GM03348 (cell line): ENCODE measurements at regions not wholly inside any gene's neighbourhood (a gene's known extent, or its start where the extent isn't known, plus 50 kb on each side); places are given as distances from the start of the nearest gene placed in this dataset.

ENCODE experiments used
- DNase-seq: peaks from one replicate; pipeline ENCODE4 v3.0.0; 2012; ENCODE audit warnings: low spot score

DNA sequence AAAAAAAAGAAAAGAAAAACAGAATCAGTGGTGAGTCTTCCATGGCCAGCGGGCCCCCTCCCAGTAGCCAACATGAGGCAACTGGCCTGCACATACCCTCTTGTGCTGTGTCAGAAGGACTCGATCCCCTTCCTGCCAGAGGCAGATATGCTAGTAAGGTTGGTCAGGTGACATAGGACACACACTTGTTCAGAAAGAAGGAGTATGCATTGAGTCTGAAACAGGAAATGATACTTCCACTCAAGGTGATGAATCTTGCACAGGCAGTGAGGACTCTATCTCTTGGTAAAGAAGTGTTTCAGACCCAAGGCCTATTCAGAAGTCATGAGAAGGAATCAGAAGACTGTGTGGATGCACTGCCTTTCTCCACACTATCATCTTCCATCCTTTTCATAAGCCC is 269.7 kb upstream of the FAR2 start:
- no peak for DNase-seq

DNA sequence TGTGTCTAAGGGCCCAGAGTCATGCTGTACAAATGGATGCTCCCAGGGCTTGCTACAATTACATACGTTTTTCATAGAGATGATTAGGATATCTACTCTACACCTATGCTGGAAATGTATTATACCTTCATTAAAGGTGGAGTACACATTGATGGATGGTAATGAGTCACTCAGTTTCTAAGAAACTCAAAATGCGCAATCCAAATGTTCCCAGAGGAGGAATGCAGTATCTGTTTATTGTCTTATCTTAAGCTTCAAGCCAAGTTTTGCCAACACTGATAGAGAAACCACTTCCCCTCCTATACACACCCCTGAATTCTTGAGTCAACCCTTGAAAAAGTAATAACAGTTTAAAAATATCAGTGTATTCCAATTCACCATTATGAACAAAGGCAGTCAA is 266.6 kb upstream of the FAR2 start:
- no peak for DNase-seq

DNA sequence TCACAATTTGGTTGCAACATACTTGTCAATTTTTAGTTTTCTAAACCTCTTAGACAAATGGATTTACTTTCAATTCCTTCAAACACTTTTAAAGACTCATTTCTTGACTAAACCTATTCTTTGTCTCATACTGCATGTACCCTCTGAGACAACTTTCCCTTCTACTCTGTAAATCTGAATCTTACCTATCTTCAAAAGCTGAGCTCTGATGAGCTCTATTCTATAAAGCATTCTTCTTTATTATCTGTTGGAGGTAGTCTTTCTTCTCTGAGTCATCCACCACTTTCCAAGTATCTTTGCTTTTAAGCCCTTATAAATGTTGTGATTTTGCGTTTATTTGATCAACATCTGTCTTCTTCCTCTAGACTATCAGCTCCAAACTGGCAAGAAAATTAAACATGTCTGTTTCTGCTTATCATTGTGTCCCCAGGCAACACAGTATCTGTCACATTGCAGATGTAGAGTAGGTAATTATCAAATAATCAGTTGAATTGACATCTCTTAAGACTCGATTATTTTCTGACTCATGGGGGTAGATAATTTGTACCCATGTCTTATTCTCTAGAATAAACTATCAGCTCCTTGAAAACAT is 265.6 kb upstream of the FAR2 start:
- no peak for DNase-seq

DNA sequence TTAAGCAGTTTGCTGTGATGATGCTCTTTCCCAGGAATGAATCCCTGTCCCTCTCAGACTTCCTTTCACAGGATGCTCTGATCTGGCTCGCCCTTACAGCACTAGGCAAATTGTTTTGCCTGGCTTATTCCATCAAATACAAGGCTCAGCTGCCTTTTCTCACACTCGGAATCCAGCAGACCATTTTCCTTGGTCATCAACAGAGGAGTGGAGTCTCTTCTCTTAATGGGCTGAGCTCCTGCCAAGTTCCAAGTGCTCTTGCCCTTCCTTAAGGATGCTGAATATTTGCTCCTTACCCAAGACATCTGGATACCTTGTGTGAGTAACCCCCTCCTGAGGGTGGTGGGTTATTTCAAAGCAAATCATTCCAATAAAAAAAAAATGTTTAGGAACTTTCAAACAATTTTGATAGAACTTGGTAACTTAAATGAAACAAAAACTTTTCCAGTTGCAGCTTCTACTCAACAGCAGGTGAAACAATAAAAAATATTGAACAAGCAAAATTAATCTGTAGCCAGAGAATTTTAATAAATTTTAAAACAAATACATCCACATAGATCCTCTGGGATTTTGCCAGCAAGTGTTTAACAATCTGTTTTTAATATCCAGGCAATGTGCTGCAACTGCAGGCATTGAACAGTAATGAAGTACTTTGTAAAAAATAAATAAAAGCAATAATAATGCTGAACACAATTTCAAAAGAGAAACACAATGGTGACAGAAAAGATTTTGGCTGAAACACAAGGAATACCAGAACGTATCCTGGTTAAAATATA is 264.0 kb upstream of the FAR2 start:
- no peak for DNase-seq

DNA sequence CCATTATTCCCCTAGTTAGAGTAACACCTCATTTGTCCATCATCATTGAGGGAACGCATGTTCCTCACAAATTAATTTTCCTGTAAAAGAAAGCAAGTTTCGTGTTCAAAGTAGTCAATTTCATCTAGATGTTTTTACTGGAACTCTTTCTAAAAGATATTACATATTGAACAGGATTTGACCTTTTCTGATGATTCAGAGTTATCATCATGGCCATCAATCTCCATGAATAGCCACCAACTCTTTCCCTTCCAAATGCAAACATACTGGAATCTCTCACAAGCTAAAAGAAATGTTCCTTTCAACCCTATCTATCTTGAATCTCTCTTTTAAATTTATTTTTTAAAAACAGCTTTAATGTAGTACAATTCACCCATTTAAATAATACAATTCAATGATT is 263.1 kb upstream of the FAR2 start:
- DNase-seq = no peak

DNA sequence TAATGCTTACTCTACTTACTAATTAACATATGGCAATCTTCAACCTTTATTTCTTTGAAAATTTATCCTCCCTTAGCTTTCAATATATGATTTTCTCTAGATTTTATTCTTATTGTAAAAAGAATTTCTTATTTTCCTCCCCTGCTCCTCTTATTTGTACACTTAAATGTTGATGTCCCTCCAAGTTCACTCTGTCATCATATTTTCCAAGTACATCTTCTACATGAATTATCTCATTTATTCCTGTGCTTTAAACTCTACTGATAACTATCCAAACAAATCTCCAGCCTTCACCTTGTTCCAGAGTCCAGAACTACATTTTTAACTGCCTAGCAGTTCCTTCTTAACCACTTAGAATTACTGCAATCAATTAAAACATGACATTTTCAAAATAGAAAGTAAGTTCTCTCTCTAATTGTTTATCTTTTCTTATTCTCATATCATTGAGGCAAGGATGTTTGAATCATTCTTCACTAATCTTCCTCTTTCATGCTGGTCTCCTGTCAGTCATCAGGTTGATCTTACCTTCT is 261.6 kb upstream of the FAR2 start:
- DNase-seq = no peak

DNA sequence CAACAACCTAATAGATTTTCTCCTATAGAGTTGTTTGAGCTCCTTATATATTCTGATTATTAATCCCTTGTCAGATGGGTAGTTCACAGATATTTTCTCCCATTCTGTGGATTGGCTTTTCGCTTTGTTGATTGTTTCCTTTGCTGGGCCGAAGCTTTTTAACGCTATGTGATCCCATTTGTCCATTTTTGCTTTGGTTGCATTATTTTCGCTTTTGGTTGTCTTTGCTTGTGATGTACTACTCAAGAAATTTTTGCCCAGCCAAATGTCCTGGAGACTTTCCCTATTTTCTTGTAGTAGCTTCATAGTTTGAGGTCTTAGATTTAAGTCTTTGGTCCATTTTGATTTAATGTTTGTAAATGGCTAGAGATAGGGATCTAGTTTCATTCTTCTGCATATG is 258.4 kb upstream of the FAR2 start:
- no peak for DNase-seq

DNA sequence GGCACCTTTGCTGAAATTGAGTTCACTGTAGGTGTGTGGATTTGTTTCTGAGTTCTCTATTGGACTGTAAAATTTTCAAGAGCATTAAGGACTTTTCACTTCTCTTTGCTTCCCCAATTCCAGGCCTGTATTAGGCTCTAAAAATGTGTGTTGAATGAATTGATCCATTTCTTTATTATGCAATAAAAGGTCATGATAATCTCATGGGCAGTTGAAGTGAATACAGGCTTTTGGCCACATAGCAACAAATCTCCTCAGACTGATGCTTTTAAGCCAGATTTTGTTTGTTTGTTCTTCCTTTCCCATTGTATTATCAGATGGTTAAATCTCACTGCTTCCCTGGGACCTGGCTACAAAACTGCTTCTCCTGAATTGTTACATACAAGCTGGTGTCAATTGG is 258.0 kb upstream of the FAR2 start:
- no peak for DNase-seq

DNA sequence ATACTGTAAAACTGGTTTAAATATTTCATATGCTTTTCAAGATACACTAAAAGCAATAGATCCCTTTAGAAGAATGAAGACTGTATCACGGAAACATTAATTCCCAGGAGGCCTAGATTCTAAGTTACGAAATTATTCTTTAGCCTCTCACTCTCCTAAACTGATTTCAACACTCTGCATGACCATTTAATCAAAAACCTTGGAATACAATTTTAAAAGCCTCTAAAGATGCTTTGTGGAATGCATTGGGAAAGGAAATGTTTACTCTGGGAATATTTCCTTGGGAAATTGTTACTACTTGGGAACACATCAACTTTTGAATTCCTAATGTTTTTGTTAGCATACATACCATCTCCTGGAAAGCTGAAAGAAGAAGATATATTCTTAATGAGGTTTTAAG is 255.7 kb upstream of the FAR2 start:
- DNase-seq = peak; percentile 20

DNA sequence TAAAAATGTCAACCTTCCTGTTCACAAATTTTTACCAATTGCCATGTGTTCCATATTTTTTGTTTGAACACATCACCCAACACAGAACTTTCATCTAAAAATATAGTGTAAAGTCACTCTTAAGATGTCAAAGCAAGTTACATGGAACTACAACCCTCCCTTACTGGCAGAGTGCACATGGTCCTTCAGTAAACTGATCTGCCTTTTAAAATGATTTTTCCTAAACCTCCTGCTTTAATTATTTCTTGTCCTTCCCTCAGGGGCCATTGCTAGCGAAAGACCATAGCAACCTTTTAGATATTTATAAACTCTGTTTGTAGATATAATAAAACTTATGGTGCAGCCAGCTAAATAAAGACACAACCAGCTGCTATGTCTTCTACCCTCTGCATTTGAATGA is 255.2 kb upstream of the FAR2 start:
- DNase-seq = no peak

DNA sequence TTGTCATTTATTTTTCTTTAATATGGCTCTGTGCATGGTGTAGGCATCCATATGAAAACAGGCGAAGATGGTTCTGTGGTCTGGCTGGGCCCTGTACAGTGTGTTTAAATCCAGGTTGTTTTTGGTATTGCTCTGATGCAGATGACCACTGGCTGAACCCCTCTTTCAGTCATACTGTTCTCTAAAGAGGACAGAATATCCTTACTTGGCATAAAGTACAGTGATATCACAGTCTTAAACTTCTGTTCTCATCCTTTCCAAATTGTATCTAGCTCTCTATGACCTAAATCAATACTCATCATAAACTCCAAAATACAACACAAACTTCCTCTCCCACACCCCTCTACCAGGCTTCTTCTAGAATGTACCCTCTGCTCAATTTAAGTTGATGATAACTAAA is 252.7 kb upstream of the FAR2 start:
- DNase-seq = no peak

DNA sequence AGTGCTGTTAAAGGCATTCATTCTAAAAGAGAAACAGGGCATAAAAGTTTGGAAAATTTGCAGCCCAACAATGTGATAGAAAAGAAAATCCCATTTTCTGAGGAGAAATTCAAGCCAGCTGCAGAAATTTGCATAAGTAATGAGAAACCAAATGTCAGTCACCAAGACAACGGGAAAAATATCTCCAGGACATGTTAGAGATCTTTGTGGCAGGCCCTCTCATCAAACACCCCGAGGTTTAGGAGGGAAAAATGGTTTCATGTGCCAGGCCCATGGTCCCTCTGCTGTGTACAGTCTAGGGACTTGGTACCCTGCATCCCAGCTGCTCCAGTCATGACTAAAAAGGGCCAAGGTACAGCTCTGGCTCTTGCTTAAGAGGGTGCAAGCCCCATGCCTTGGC is 251.0 kb upstream of the FAR2 start:
- DNase-seq = no peak

DNA sequence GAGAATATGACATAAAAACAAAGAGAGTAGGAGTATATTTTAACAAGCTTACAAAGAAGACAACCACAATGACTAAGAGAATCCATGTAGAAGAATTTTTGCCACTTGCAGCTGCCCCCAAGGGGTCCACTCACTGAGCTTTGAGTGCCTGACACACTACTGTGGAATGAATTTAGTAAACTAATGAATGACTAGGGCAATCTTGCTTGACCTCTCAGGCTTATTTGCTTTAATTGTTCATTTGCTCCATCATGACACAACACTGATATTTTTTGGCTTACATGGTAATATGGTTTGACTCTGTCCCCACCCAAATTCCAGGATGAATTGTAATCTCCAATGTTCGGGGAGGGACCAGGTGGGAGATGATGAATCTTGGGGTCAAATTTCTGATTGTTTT is 249.1 kb upstream of the FAR2 start:
- DNase-seq = peak; percentile 56

DNA sequence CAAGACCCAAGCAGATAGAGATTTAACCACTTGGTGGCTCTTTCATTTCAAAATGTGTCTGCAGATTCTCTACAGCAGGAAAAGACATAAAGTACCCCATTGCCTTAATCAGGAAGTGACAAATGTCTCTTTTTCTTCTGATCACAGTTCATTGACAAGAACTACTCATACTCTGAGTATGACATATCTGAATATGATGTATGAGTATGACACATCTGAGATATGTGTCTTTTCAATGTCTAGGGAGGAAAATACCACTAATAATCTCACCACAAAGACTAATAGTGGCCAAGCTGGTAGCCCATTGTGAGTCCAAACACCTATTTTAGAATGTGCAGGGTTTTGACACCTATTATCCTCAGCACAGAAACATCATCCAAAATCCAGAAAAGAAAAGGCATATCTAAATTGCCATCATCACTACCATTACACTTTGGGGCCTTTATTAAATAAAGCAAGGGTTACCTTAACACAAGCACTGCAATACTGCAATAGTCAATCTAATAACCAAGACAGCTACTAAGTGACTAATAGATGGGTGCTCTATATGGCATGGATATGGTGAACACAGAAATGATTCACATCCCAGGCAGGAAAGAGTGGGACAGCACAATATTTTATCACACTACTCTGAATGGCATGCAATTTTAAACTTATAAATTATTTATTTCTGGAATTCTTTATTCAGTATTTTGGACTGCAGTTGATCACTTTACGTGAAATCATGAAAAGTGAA is 243.7 kb upstream of the FAR2 start:
- DNase-seq = no peak

DNA sequence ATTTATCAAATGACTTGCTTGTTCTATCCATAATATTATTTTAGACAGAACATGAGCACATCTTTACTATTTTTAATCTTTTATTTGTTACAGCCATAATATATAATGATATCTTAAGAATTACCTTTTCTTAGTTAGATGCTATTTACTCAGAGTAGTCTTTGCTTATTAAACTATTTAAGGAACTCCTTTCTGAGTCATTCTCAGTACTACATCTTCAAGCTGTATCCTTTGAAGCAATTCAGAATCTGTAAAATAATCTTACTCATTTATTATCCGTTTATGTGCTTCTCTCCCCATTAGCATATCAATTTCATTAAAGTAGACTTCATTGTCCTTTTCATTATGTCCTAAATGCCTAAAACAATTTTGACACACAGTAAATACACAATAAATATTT is 240.4 kb upstream of the FAR2 start:
- no peak for DNase-seq

DNA sequence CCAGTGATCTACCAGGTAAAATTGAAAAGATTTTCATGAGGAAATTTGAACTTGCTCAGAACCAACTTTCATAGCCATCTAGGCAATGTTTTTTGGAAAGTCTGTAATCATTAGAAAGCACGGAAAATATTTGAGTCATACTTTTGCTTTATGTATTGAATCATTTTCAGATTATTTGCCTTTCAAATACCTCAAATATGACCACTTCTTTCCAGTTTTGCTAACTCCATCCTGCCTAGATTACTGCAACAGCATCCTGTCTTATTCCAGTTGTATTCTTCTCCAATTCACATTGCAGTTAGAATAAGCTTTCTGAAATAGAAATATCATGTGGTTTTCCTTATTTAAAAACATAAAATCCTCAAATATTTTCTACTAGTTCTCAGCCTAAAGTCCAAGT is 239.8 kb upstream of the FAR2 start:
- DNase-seq = peak; percentile 31

DNA sequence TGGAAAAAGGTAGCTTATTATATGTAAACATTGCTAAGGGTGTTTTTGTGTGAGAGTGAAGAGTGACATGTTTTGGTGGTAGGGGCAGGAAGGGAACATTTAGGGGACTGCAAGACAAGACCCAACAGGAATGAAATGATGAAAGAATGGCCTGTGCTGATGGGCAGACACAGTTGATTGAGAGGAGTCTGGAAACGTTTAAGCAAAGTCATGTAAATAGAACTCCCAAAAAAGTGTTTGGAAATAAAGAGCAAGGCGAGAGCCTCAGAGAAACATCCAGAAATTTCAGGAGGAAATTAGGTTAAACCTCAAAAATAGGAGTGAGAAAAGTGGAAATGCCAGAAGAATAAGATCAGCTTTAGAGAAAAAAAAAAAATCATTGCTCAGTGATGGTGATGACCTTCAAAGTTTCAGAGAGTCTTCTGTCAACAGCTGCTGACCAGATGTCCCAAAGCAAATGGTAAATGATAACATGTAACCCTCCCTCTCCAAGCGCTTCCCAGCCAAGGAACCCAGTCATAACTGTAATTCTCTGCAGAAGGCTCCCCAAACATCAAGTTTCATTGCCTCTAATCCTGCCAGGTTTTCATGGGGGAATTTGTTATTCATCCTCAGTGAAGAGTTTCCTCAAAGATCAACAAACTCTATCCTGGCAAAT is 223.2 kb upstream of the FAR2 start:
- DNase-seq = peak; percentile 80

DNA sequence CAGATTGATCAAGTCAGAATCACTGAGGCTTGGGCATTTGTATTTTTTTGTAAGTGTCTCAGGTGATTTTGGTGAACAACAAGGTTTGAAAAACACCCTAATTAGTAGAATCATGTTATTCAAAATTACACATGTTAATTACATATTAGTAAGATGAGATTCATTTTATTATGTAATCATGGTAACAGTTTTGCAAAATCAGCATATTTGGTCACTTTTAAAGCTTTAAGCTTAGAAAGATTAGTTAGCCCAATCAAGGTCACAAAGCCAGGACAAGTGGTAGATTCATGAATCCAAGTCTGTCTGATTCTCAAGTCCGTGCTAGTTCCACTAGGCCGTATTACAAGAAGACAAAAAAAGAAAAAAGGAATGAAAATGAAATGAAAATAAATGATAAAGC is 218.4 kb upstream of the FAR2 start:
- DNase-seq = no peak

DNA sequence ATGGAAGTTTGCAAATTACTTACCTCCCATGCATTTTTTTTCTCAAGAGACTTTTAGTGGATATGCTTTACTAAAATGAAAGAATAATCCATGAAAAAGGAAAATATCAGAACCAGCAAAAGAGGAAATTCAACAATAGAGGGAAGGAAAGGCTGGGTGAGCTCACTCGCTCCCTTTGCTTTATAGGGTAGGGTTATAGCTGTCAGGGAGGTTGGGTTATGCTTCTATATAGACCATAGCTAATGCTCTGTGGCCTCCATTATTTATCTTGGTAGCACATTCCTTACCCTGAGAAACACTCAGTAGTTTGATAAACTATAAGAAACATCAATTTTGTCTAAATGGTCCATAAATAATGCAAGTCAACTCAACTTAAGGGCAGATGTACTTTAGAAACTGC is 215.9 kb upstream of the FAR2 start:
- no peak for DNase-seq

DNA sequence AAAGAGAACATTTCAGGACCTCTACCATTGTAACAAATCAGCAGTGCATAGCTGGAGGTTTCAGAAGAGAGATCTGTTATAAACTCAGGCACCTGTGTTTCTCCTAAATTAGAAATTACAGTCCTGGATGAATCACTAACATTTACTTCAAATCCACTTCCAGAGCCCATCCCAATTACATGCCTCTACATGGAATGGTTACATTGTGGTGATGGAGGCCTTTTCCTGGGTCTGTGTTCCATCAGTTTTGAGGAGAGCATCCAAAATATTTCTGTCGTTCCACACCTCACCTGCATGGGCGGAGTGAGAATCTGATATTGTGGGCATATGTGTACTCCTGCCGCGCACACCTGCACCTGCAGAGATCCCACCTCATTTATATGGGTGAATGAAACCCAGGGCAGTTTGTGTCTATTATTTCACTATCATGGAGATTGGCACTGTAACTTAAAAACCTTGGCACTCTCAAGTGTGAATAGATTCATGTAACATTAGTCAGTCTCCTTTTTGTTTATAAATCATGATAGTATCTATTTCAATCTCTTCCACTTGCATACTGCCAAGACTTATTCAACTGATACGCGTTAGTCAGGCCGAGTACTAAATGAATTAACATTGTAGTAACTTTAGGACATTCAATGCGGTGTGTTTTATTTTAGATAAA is 215.1 kb upstream of the FAR2 start:
- no peak for DNase-seq

DNA sequence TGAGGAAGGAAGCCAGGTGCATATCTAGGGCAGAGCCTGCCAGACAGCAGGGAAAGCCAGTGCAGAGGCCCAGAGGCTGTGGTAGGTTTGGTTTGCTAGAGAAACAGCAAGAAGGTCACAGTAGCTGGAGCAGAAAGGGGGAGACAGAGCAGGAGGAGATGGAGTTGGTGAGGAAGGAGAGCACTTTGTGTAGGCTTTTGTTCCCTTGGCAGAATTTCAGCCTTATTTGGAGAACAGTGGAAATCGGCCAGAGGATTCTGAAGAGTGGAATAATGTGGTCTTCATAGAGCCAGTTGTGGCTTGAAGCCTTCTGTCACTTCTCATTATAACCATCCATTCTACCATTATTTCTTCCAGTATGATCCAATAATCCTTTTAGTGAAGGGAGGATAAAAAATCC is 212.9 kb upstream of the FAR2 start:
- no peak for DNase-seq

DNA sequence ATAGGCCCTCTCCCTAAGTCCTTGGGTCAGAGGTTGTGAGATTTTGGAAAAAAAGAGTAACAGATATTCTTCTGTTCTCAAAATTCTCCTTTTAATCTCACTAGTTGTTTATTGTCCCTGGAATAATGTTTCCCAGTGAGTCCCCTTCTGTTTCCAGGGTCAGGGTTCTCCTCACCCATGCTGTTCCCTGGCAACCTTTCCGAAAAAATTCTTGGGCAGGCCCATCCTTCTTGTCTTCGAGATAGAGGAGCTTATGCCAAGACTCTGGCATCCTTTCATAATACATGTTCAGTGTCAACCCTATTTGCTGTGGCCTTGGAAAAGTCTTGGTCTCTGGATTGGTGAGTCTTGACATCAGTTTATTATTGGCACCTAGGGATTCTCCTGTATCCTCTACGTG is 212.4 kb upstream of the FAR2 start:
- no peak for DNase-seq
